ENCODE measurements at regions not wholly inside any gene's neighbourhood (a gene's known extent, or its start where the extent isn't known, plus 50 kb on each side); places are given as distances from the start of the nearest gene placed in this dataset.

DNA sequence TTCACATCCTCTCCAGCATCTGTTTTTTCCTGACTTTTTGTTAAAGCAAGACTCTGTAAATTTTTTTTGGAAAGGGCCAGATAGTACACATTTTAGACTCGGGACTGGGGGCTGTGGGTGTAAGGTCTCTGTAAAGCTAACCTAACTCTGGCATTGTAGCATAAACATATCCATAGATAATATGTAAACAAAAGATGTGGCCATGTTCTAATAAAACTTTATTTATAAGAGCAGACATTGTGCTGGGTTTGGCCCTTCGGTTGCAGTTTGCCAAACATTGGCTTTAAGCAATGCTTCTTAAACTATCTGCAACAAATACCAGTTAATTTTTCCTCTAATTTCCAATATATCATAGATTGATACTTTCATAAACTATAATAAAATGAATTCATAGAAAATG is 605.2 kb downstream of the EBF1 start:
- no peak for TF ChIP-seq CTCF (IDR thresholded peaks at IDR 0.05)
- TF ChIP-seq POLR2A (IDR thresholded peaks at IDR 0.05) = no peak
